GM12864 (cell line): ENCODE measurements at regions not wholly inside any gene's neighbourhood (a gene's known extent, or its start where the extent isn't known, plus 50 kb on each side); places are given as distances from the start of the nearest gene placed in this dataset.

Experiments
- DNase-seq: peaks from one replicate; pipeline ENCODE4 v3.0.0-alpha.2; 2011; ENCODE audit warnings: low read depth
- H3K4me3 ChIP-seq: 2 replicates; pipeline ENCODE4 v1.5.1; 2011; ENCODE audit warnings: mild to moderate bottlenecking, low read depth, low read length, control low read depth
- CTCF ChIP-seq: IDR thresholded peaks from 2 replicates; pipeline ENCODE4 v1.5.1; 2011; ENCODE audit warnings: low read depth, mild to moderate bottlenecking, moderate library complexity, low read length, control low read depth, inconsistent platforms; ENCODE audit errors: missing control alignments

GRCh38 chr1:78231894-78232293 is 186.1 kb downstream of the GIPC2 start:
- TF ChIP-seq CTCF: no peak
- no peak for DNase-seq
- H3K4me3 ChIP-seq: no peak overlapping the region

- H3K4me3 ChIP-seq: no peak overlapping the region
- DNase-seq: no peak
- TF ChIP-seq CTCF: no peak
These were observed 186.9 kb downstream of the GIPC2 start for GRCh38 chr1:78232630-78233029.

- H3K4me3 ChIP-seq: no peak overlapping the region
- DNase-seq: no peak
- no peak for TF ChIP-seq CTCF
These were observed 188.7 kb downstream of the GIPC2 start for GRCh38 chr1:78234496-78234895.

GRCh38 chr1:78236716-78237115 is 190.9 kb downstream of the GIPC2 start:
- no peak for TF ChIP-seq CTCF
- DNase-seq: no peak
- no peak overlapping the region for H3K4me3 ChIP-seq

- H3K4me3 ChIP-seq: no peak overlapping the region
- no peak for TF ChIP-seq CTCF
- DNase-seq: no peak
These were observed 191.7 kb downstream of the GIPC2 start for GRCh38 chr1:78237364-78237916.

GRCh38 chr1:78240191-78240590 is 194.4 kb downstream of the GIPC2 start:
- TF ChIP-seq CTCF: no peak
- H3K4me3 ChIP-seq: no peak overlapping the region
- DNase-seq: no peak

- no peak overlapping the region for H3K4me3 ChIP-seq
- TF ChIP-seq CTCF: no peak
- DNase-seq: no peak
These were observed 195.0 kb downstream of the GIPC2 start for GRCh38 chr1:78240755-78241154.
